Effector CD8-positive, alpha-beta T cell (primary cell): ENCODE measurements at regions not wholly inside any gene's neighbourhood (a gene's known extent, or its start where the extent isn't known, plus 50 kb on each side); places are given as distances from the start of the nearest gene placed in this dataset.

Experiments
- DNase-seq: peaks from one replicate; lab custom pipeline; 2025; lab: John Stamatoyannopoulos, UW

DNA sequence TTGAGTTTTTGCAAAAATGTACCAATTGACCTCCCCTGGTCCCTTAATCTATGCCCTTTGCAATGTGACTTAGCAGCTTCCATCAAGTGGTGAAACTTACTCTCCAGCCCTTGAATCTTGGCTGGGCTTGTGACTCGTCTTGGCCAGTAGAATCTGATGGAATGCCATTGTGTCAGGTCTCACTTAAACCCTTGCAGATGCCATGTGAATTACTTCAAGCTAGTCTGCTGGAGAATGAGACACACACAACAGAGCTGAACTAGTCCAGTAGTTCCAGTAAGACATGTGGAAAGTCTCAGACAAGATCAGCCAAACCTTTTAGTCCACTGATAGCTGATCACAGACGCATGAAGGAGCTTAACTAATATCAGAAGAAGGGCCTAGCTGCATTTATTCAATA is 567.8 kb upstream of the CPEB2 start:
- DNase-seq = no peak

GRCh38 chr4:14434916-14435315 is 567.4 kb upstream of the CPEB2 start:
- DNase-seq = no peak

- DNase-seq = no peak
Measured at GRCh38 chr4:14441561-14441960, 560.7 kb upstream of the CPEB2 start.

DNA sequence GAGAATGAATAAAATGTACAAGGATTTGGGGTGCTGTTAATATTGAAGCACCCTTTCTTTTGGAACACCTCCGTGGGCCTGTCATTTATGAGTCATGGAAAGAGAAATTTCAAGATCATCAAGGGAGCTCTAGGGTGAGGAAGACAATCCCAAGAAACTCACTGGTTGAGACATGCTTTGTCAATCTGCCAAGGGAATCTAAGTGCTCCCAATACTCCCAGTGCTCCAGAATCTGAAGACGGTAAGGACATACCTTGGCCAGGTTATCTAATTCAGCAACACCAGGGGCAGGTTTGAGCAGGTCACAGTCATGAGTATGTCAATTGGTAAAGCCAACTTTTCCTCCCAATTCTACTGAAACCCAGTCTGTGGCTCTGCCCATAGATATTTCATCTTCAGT is 556.4 kb upstream of the CPEB2 start:
- DNase-seq = no peak

DNA sequence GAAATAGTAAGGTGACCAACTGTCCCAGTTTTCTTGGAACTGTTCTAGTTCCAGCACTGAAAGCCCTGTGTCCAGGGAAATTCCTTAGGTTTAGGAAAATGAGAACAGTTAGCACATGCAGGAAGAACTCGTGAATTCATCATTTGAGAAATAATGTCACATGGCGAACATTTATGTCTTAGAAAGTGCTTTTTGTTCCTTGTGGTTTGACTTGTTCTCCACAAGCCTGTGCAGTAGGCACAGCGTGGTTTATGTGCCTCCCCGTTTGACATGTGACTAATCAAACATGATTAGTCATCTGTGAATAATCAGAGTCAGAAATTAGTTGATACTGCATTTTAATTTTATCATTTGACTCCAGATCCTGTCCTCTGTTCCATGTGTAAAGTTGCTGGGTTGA is 556.0 kb upstream of the CPEB2 start:
- DNase-seq = no peak

DNA sequence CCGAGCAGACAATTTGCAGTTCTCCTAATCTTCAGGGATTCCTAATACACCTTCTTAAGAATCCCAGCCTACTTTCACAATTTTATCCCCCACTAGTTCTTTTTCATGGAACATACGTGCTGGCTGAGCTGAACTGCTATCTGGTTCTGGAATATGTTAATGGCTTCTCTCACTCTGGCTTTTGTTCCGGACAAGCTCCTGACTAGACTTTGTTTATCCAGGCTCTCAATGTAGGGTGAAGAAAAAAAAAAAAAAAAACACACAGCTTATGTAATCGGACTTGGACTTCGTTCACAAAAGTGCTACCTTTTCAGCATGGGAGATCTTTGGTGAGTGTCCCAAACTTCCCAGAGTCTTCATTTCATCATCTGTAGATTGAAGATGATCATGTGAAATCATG is 555.4 kb upstream of the CPEB2 start:
- DNase-seq = no peak

DNA sequence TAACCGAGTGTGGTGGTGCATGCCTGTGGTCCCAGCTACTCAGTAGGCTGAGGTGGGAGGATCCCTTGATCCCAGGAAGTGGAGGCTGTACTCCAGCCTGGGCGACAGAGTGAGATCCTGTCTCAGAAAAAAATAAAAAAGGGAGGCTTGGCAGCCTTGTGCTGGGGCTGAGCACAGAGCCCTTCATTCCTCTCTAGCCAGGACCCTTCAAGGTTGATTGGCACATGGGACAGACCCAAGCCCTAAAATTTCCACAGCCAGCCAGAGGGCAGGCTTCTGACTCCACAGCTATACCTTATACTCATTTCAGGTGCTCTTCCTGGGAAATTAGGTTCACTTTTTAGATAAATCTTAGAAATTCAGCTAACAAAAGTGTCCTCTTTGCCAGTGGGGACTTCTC is 553.0 kb upstream of the CPEB2 start:
- DNase-seq = no peak

DNA sequence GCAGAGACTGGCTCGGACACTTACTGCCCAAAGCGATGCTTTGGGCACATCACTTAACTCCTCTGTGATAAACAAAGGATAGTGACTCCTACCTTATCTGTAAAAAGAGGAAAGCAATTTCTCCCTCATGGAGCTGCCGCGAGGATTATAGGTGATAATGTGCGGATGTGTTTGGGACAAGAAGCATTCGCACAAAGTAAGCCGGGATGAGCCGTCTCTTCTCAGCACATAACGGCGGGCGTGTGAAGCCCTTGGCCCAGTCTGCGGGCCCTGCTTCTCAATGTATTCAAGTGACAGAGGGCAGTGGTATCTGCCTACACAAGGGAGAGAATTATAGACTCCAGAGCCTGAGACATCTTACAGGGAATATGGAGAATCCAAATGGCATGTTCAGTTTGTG is 550.3 kb upstream of the CPEB2 start:
- no peak for DNase-seq

DNA sequence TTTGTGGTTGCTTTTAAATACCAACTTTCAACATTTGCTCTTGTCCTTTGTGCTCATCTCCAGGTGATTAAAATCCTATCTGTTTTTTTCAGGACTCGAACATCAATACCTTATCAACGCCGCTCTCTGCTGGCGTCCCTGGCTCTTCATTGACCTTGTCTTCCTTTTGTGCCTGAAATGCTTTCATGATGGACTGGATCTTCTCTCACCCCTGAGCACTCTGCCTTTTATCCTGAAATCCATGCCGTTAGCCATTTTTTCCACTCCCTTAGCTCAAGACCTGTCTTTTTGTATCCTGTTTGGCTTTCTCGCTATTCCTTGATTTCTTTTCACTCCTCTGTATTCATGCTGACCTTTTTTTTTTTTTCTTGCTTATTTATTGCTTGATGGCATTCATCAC is 549.5 kb upstream of the CPEB2 start:
- DNase-seq = no peak

GRCh38 chr4:14458463-14458862 is 543.8 kb upstream of the CPEB2 start:
- DNase-seq = no peak

DNA sequence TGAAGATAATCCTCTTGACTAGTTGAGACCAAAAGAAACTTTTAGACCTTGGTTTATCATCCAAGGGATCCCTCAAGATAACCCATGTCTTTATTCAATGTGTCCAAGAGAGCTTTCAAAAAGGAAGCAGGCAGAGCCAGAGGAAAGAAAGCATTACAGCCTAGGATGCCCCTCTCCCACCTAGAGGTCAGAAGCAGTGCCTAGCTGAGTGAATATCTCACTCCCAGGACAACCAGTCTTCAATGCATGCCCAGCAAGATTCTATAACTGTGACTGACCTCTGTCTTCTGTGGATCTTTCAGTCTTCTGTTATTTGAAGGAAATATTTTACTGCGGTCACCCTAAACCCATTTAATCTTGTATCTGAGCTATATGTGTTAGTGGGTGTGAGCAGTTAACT is 537.2 kb upstream of the CPEB2 start:
- no peak for DNase-seq

GRCh38 chr4:14465507-14465906 is 536.8 kb upstream of the CPEB2 start:
- DNase-seq = no peak

DNA sequence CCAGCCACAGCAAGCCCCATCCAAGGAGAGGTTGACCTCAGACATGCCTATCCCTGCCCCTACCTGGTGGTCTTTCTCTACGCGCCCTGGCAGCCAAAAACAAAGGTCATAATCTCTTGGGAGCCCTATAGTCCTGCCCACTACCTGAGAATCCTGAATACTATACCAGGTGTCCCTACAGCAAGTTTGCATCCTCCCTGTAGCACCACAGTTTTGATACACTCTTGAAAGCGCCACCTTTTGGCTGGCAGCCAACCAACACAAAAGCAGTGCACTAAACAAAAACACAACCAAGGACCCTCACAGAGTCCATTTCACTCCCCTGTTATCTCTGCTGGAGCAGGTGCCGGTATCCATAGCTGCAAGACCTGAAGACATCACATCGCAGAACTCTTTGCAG is 523.8 kb upstream of the CPEB2 start:
- no peak for DNase-seq

DNA sequence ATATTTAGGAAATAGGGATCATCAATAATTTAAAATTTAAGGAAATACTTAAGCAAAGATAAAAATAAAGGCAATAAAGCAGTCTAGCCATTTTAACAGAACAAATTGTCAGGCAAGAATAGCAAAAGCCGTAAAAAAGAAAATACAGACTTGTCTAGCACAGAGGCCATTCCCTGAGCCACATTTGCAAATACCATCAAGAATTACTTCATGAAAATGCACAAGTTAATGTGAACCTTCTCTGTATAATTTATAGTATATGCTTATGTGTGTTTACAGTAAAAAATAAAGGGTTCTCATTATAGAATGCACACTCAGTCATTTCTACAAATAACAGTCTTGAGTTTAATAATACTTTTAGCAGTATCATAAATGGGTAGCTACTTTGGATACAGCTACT is 505.9 kb upstream of the CPEB2 start:
- DNase-seq = no peak

DNA sequence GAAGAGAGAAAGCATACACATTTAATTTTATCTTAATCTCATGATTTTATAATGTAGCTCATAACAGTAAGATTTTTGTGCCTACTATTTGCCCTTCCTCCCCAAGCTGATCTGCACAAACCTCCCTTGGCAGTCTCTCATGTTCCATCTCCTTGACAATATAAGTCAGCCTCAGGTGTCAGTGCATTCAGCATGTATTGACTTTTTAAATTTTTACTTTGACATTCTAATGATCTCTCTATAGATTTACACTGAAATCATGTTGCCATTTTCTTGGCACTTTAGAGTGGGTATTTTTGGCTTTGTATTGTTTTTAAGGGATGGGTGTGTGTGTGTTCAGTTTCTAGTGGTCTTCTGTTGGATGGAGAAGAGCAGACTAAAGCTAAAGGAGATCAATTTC is 505.3 kb upstream of the CPEB2 start:
- no peak for DNase-seq

DNA sequence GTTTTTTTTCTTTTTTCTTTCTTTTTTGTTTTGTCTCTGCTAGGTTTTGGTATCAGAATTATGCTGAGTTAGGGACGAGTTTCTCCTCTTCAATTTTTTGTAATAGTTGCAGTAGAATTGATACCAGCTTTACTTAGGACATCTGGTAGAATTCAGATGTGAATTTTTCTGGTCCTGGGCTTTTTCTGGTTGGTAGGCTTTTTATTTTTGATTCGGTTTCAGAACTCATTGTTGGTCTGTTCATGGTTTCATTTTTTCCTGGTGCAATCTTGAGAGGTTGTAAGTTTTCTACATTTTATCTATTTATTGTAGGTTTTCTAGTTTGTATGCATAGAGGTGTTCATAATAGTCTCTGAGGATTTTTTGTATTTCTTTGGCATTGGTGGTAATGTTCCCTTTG is 498.1 kb upstream of the CPEB2 start:
- no peak for DNase-seq

DNA sequence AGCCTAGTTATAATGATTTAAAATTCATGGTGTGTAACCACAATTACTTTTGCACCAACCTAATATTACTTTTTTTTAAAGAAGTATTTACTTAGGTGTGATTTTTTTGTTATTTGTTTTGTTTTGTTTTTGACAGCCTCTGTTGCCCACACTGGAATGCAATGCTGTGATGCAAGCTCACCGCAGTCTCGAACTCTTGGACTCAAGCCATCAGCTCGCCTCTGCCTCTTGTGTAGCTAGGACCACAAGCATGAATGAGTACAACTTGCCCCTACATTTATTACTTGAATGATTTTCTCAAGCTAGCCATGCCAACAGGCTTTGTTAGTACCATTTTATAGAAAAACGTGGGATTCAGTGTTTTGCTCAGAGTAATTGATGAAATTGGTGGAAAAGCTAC is 488.8 kb upstream of the CPEB2 start:
- no peak for DNase-seq

GRCh38 chr4:14515556-14515955 is 486.7 kb upstream of the CPEB2 start:
- no peak for DNase-seq

DNA sequence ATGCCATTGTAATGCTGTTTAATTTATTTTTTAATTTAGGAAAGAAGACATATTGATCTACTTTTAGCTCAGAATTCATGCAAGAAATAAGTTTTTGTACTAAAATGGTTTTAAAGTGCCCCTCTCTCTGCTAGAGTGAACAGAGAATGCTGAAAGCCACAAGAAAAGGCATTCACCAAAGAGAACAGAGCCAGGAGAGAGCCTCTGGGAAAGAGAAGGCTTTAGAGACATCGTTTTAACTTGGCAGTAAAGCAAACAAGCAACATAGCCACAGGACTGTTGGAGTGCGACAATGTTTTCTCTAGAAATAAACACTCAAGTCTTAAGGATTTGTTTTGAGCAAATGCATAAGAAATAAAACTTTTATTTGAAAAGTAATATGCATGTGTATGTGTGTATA is 484.1 kb upstream of the CPEB2 start:
- DNase-seq = no peak

- no peak for DNase-seq
Measured at GRCh38 chr4:14520171-14520570, 482.1 kb upstream of the CPEB2 start.

DNA sequence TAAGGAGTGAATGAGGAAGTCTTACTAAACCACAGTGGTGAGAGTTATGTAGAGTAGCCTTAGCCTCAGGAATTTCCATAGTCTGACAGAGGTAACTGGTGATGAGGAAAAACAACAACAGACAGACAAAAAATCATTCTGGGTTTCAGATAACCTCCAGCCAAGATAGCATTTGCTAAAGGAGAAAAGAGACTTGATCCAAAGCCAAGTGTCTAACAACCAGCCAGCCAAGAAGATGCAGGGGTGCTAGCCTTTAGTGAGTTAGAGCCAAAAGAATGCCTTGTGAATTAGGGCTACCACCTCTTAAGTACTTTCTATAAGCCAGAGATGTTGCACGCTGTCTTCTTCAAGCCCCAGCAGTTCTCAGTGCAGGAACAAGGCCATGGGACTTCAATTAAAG is 478.0 kb upstream of the CPEB2 start:
- DNase-seq = no peak

GRCh38 chr4:14528918-14529317 is 473.4 kb upstream of the CPEB2 start:
- no peak for DNase-seq

GRCh38 chr4:14529653-14530052 is 472.6 kb upstream of the CPEB2 start:
- no peak for DNase-seq

DNA sequence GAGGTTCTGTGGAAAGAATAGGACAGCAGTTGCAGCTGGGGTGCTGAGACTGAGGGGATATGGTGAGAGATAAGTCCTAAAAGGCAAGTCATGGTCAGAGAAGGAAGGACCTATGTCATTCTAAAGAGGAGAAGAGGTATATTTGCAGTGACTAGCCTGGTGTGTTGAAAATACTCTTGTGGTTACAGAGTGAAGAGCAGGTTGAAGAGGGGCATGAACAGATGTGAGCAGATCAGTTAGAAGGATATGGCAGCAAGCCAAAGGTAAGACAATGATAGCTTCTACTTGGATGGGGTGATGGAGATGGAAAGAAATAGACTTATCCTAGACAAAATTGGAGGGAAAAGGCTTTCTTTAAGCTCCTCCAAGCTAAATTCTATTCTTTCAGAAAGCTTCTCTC is 469.8 kb upstream of the CPEB2 start:
- DNase-seq = no peak

GRCh38 chr4:14539246-14539645 is 463.0 kb upstream of the CPEB2 start:
- DNase-seq = no peak
